ENCODE measurements at regions not wholly inside any gene's neighbourhood (a gene's known extent, or its start where the extent isn't known, plus 50 kb on each side); places are given as distances from the start of the nearest gene placed in this dataset.

DNA sequence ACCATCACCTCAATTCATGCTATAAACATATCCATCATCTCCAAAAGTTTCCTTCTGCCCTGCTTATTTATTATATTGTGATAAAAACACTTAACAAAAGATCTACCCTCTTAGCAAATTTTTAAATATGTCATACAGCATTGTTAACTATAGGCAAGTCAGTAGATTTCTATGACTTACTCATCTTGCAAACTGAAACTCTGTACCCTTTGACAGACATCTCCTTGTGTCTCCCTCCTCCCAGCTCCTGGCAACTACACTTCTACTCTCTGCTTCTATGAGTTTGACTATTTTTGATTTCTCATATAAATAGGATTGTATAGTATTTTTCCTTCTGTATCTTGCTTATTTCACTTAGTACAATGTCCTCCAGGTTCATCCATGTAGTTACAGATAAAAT, 174.8 kb downstream of the TNFSF18 start:
- TF ChIP-seq, protein P1, sequence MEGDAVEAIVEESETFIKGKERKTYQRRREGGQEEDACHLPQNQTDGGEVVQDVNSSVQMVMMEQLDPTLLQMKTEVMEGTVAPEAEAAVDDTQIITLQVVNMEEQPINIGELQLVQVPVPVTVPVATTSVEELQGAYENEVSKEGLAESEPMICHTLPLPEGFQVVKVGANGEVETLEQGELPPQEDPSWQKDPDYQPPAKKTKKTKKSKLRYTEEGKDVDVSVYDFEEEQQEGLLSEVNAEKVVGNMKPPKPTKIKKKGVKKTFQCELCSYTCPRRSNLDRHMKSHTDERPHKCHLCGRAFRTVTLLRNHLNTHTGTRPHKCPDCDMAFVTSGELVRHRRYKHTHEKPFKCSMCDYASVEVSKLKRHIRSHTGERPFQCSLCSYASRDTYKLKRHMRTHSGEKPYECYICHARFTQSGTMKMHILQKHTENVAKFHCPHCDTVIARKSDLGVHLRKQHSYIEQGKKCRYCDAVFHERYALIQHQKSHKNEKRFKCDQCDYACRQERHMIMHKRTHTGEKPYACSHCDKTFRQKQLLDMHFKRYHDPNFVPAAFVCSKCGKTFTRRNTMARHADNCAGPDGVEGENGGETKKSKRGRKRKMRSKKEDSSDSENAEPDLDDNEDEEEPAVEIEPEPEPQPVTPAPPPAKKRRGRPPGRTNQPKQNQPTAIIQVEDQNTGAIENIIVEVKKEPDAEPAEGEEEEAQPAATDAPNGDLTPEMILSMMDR (IDR thresholded peaks at IDR 0.05) = no peak
- no peak for TF ChIP-seq POLR2A (IDR thresholded peaks at IDR 0.05)
